ENCODE measurements at regions not wholly inside any gene's neighbourhood (a gene's known extent, or its start where the extent isn't known, plus 50 kb on each side); places are given as distances from the start of the nearest gene placed in this dataset.

GRCh38 chr3:30225021-30225420, 381.4 kb upstream of the TGFBR2 start:
- DNase-seq: no peak

DNA sequence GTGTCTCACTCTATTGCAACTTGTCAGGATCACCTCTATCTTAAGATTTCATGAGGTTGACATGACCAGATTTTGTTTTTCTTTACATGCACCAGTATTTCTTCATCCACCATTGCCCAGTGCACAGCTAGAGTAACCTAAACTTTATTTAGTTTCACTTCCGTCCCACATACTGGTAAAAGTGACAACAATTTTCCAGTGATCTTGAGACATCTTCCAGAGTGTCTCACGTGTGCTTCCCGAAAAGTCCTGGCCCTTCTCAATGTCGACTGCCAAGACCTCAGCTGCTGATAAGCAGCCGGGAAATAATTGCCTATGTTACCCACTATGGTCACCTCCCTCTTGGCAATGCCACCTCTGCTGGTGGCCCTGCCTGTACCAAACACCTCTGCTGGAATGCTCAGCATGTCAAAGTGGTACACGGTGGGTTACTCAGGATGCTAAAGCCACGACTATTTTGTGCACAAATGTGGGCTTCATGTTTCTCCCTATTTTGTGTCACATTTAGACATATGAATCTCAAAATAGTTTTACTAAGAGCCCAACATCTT, 379.7 kb upstream of the TGFBR2 start:
- DNase-seq: no peak

DNA sequence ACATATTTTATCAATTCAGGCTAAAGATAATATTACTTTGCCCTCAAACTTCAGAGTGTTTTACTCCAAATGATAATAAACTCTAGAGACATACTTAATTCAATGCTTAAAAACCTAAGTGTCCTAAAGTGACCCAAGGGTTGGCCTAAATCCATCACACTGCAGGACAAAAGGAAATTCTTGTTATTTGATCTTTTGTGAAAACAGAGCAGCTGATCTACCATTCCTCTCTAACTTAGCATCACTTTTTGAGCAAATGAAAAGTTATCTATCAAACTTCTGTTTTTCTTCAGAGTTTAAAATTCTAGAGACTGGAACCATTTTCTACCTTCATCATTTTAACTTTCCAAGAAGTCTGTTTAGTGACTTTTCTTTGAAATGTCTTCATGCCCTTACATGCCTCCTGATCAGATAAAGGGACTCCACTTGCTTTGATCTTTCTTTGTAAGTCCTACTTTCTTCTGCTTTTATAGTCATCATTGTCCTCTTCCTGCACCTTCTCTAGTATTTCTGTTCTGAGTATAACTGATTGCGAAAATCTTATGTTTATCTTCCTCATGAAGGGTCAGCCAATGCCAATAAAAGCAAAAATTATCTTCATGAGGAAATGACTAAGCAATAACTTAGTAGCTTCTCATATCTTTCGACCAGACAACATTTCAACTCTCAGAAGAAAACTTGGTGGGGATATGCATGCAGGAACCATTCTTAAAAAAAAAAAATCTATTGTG, 378.7 kb upstream of the TGFBR2 start:
- no peak for DNase-seq

GRCh38 chr3:30228302-30228631, 378.1 kb upstream of the TGFBR2 start:
- no peak for DNase-seq

DNA sequence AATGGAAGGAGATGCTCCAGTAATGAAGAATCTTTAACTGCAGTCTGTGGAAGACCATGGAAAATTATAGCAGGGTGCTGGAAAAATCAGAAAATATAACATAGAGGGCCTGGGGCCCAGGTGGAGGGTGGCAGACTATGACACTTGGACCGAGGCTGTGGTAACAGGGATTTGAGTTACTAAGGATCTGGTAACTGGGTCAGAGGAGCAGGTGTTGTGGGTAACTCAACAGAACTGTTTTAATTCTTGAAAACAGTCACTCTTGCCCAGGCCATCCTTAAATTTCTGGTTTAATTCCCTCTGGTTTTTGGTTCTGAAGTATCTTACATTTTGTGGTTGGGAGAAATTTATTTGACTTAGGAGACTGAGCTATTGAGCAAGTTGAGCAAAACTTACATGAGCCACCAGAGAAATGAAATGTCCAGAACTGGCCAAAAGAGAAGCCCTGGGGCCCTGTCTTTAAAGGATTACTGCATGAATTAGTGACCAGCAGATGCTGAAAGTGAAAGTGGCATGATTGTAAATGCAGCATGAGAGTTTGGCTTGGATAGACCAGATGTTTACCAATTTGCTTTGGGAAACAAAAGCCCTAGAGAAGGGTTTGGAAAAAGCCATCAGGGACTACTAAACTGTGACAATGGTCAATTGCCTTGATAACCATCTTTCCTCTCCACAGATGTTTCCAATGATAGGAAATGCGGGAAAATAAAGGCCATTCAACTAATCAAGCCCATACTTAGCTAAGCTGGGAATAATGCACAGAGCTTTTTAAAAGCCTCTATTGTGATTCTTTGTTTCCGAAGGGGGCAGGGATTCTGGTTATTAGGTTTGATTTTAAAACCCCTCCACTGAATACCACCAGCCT, 374.9 kb upstream of the TGFBR2 start:
- DNase-seq: no peak

GRCh38 chr3:30232142-30232541, 374.3 kb upstream of the TGFBR2 start:
- no peak for DNase-seq

DNA sequence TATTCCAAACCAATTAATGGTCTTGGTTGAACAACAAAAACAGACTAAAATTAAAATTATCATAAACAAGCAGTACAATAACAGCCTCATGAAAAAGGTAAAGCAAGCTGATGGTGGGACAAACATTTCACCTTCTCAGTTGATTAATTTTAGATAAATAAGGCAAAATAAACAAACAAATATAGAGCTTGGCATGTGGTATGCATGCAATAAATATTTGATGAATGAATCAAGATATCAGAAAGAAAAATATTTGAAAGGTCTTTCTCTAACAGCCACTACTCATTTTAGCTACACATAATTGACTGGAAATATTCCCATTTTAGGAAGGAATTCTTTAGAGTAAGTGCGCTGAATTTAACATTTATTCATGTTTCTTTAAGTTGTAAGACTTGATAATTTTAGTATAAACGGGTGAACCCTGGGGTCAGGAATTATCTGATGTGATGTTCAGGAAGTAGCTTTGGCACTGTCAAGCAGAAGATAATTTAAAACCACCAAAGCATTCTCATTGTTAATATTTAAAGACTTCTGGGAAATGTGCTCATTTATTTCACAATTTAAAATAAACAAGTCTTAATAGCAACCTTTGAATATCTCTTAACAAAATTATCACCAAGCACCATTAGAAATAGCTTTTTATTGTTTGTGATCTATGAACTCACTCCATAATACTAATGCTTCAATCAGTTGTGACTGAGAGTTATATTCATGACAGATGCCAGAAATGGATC, 372.3 kb upstream of the TGFBR2 start:
- DNase-seq: no peak

- no peak for DNase-seq
Observed at GRCh38 chr3:30236011-30236410, 370.4 kb upstream of the TGFBR2 start.

GRCh38 chr3:30241721-30242120, 364.7 kb upstream of the TGFBR2 start:
- DNase-seq: no peak

GRCh38 chr3:30245858-30246622, 360.4 kb upstream of the TGFBR2 start:
- DNase-seq: peak; percentile 11

DNA sequence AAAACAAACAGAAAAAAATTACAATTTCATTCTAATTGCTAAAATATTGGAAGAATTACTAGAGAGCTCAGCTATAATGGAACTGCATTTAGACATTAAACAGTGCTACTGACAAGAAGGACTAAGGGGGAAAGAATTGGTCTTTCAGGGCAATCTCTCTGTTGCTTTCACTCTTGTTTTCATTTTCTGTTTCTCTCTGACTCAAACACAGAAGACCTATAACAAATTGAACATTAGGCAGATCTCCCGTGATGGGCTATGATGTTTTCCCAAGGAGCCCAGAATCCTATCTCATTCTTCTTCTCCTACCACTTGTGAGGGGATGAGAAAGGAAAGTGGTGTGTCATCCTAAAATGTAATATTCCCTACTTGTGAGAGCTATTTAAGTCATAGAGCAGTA, 358.0 kb upstream of the TGFBR2 start:
- DNase-seq: no peak

DNA sequence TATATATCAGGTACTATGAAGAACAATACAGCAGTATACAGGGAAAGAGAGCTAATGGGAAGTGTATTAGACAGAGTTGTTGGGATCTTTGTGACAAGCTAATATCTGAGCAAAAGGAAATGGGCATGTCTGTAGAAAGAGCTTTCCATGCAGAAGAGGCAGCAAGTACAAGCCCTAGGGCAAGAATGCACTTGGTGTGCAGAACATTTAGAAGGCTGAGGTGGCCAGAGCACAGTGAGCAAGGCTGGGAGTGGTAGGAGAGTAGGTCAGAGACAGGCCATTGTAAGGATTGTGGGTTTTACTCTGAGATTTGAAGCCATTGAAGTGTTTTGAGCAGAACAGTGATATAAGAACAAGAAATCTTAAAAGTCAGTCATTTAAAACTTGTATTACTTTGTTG, 353.9 kb upstream of the TGFBR2 start:
- DNase-seq: no peak

GRCh38 chr3:30253832-30254231, 352.6 kb upstream of the TGFBR2 start:
- no peak for DNase-seq

DNA sequence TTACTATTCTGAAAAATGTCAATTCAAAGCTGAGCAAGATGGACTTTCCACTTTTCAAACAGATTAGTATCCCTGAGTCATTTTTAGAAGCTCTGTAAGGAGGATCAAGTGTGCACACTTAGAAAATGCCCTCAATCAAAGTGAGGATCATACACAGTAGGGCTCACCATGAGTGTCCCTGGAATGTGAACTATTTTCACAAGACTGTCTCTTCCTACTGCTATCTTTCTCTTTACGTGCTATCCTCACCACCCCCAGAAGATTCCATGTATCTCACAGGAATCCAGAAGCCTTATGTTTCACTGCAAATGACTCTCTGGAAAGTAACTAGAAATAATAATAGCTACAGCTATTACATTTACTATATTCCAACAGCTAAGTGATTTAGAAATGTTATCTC, 349.9 kb upstream of the TGFBR2 start:
- no peak for DNase-seq

DNA sequence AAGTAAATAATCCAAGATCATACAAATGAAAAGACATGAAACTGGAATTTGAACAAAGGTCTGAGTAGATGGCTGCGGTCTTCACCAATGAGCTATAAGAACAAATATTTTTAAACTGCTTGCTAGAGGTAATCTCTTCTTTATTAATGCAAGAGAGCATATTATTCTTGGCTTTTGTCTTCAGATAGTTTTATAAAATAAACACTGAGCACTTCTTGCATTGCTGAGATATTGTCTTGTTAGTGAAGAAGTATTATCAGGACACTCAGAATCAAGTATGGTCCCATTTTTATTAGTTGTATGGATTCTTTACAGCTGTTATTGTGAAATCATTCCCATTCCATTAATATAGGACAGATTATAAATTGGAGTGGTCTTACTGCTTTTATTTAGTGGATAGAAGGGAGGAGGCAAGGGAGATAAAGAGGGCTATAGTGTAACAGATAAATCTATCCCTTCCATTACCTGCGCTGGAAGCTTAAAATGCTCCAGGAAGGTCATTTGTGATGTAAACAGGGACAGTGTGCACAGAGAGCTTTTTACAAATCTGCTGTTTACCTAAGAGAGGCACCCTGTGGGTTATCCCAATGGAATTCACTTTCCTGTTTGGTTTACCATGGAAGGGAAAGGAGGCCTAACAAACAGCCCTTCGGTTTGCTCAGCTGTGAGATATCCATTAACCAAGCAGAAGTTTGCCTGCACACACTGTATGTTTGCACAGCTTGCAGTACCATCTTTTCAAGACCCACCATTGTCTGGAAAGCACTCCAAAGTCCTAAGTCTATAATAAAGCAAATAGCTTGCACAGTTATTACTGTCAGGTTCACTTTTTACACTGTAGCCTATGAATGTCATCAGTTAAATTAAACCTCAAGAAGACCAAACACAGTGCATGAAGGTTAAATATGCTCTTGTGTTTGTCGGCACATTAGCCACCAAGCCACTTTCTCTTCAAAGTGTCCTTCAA, 347.7 kb upstream of the TGFBR2 start:
- DNase-seq: peak; percentile 44

GRCh38 chr3:30259730-30260129, 346.7 kb upstream of the TGFBR2 start:
- DNase-seq: no peak

DNA sequence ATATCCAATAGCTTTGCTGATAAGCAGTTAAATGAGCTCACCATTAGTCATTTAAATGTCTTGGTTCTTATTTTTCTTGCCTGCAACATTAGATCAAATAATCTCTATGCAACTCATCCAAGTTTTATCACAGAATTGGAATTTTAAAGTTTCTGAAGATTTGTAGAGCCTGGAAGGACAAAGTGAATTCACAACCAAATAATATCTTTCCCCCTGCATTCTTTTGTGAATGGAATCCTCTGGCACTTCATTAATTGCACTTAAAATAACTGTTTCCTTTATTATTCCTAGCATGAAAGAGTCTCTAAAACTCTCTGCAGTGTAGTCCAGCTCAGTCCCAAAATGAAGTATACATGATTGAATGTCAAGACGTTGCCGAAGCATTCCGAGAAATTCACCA, 345.6 kb upstream of the TGFBR2 start:
- no peak for DNase-seq

DNA sequence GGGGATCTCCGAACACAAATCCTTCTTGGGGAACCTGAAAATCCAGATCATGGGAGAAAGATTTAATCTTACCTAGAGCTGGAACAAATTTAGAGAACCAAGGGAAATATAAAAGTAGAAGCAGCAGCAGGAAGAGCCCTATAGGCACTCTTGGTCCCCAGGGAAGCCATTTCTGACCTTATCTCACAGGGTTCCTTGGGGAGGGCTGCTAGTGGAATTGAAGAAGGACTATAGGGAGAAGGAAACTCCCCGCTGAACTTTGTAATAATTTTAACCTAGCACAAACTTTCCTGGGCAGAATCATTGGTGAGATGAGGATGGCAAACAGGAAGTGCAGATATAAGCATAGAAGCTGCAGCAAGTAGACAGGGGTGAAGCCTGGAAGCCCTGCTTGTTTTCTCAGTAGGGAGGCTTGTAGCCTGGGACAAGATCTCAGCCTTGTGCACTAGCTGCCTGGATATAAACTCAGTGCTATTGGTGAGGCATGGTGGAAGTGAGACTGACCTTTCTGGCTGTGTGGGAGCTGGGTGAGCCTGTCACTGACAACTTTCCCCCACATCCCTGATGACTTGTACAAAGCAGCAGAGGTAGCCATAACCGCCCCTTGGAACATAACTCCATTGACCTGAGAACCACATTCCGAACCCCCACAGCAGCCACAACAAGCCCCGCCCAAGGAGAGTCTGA, 343.0 kb upstream of the TGFBR2 start:
- no peak for DNase-seq

- DNase-seq: no peak
Observed at GRCh38 chr3:30263925-30264313, 342.5 kb upstream of the TGFBR2 start.

GRCh38 chr3:30266524-30266923, 339.9 kb upstream of the TGFBR2 start:
- peak; percentile 8 for DNase-seq

DNA sequence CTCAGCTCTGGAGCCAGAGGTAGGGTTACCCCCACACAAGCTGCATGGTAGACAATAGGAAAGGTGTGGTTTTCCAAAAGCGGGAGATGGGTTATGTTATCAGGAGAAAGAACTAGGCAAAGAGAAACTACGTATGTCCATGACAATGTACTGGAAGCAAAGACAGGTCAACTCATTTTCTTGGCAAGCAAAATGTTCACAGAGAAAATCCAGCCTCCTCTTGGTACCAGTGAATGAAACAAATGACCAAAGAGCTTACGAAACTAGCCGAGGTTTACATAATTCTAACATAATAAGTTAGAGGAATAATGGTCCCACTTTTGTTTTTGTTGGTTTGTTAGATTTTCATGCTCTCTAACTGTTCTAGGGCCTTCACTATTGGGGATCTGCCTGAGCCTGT, 338.1 kb upstream of the TGFBR2 start:
- peak; percentile 1 for DNase-seq

Measured in DMS79 treated with DMSO at 0.1 percent for 48 hours (cell line).